IMR-90 (cell line): ENCODE measurements at regions not wholly inside any gene's neighbourhood (a gene's known extent, or its start where the extent isn't known, plus 50 kb on each side); places are given as distances from the start of the nearest gene placed in this dataset.

ENCODE experiments used
- ATAC-seq: fragments of 200-7000 bp; cut with Tn5 transposase; 2 replicates; pipeline ENCODE4 v1.9.1; 2020; ENCODE audit warnings: low read depth, mild to moderate bottlenecking, moderate library complexity
- BruUV-seq: library from RNA; stranded (reverse); fragments of 400-500 nt; replicated peaks from 2 replicates; lab custom pipeline; 2021; lab: Mats Ljungman, UMichigan
- CTCF ChIA-PET: fragments of 300-600 bp; formaldehyde crosslinking; extraction: SDS; loops from one replicate; lab custom pipeline; 2021; ENCODE audit warnings: antibody characterized with exemption; lab: Yijun Ruan, JAX
- POLR2A ChIA-PET: fragments of 300-600 bp; sonication (Branson Sonifier 250); formaldehyde crosslinking; loops from one replicate; lab custom pipeline; 2022; ENCODE audit warnings: antibody characterized with exemption; ENCODE audit not compliant: unreplicated experiment; lab: Charles Lee
- DNase-seq: peaks from one replicate; pipeline ENCODE4 v3.0.0; 2013
- H2AFZ ChIP-seq: replicated peaks from 2 replicates; pipeline ENCODE3; 2013; ENCODE audit warnings: low read length, mild to moderate bottlenecking; ENCODE audit not compliant: poor library complexity
- H2AK5ac ChIP-seq: 2 replicates; pipeline ENCODE4 v1.6.1; 2013; ENCODE audit warnings: low read depth, low read length, inconsistent platforms
- H2AK9ac ChIP-seq: replicated peaks from 2 replicates; pipeline ENCODE3; 2013; ENCODE audit warnings: mild to moderate bottlenecking, low read depth, low read length, moderate library complexity; ENCODE audit not compliant: poor library complexity
- H2BK120ac ChIP-seq: 2 replicates; pipeline ENCODE4 v1.6.1; 2013; ENCODE audit warnings: low read depth, low read length, inconsistent platforms
- H2BK15ac ChIP-seq: 3 replicates; pipeline ENCODE4 v1.6.1; 2013; ENCODE audit warnings: low read depth, low read length, inconsistent platforms
- H2BK20ac ChIP-seq: 2 replicates; pipeline ENCODE4 v1.6.1; 2013; ENCODE audit warnings: low read depth, mild to moderate bottlenecking, inconsistent platforms, low read length, moderate library complexity
- H2BK5ac ChIP-seq: 2 replicates; pipeline ENCODE4 v1.6.1; 2013; ENCODE audit warnings: mild to moderate bottlenecking, low read depth, low read length, inconsistent platforms; ENCODE audit not compliant: poor library complexity, severe bottlenecking
- H3K14ac ChIP-seq: replicated peaks from 2 replicates; pipeline ENCODE4 v1.6.1; 2013; ENCODE audit warnings: low read depth, low read length, inconsistent platforms
- H3K18ac ChIP-seq: 2 replicates; pipeline ENCODE4 v1.6.1; 2013; ENCODE audit warnings: low read depth, low read length, control low read depth
- H3K23ac ChIP-seq: 2 replicates; pipeline ENCODE4 v1.6.1; 2013; ENCODE audit warnings: low read depth, low read length, inconsistent platforms
- H3K27ac ChIP-seq: 2 replicates; pipeline ENCODE4 v1.5.1; 2013; ENCODE audit warnings: mild to moderate bottlenecking, control low read depth, low read length; ENCODE audit not compliant: insufficient read depth
- H3K27me3 ChIP-seq: 2 replicates; pipeline ENCODE4 v1.6.1; 2013; ENCODE audit warnings: low read length; ENCODE audit not compliant: control insufficient read depth, insufficient read depth
- H3K36me3 ChIP-seq: 2 replicates; pipeline ENCODE4 v1.6.1; 2013; ENCODE audit warnings: low read length, mixed read lengths; ENCODE audit not compliant: control insufficient read depth, insufficient read depth
- H3K4ac ChIP-seq: 2 replicates; pipeline ENCODE4 v1.6.1; 2013; ENCODE audit warnings: low read depth, low read length, inconsistent platforms
- H3K4me1 ChIP-seq: 2 replicates; pipeline ENCODE4 v1.6.1; 2013; ENCODE audit warnings: low read length, mixed read lengths; ENCODE audit not compliant: control insufficient read depth, insufficient read depth
- H3K4me2 ChIP-seq: 2 replicates; pipeline ENCODE4 v1.6.1; 2013; ENCODE audit warnings: low read depth, mild to moderate bottlenecking, control low read depth, low read length, moderate library complexity
- H3K4me3 ChIP-seq: 2 replicates; pipeline ENCODE4 v1.5.1; 2013; ENCODE audit warnings: low read depth, mild to moderate bottlenecking, control low read depth, low read length, moderate library complexity; ENCODE audit not compliant: insufficient read depth
- H3K56ac ChIP-seq: 2 replicates; pipeline ENCODE4 v1.6.1; 2013; ENCODE audit warnings: low read length, inconsistent platforms; ENCODE audit not compliant: insufficient read depth; ENCODE audit errors: extremely low read depth
- H3K79me1 ChIP-seq, 2 experiments: 2 replicates each; pipeline ENCODE4 v1.6.1; 2013; ENCODE audit warnings: low read length in 2 of 2, inconsistent platforms in 1 of 2, low read depth in 1 of 2
- H3K9ac ChIP-seq: 2 replicates; pipeline ENCODE4 v1.6.1; 2013; ENCODE audit warnings: low read depth, low read length, control low read depth
- H3K9me1 ChIP-seq: 2 replicates; pipeline ENCODE4 v1.6.1; 2013; ENCODE audit warnings: low read length, inconsistent platforms; ENCODE audit not compliant: insufficient read depth
- H3K9me3 ChIP-seq: 2 replicates; pipeline ENCODE4 v1.6.1; 2013; ENCODE audit warnings: low read length; ENCODE audit not compliant: control insufficient read depth, insufficient read depth
- H4K20me1 ChIP-seq: 2 replicates; pipeline ENCODE4 v1.6.1; 2013; ENCODE audit warnings: low read length, inconsistent platforms; ENCODE audit not compliant: insufficient read depth
- H4K5ac ChIP-seq: 2 replicates; pipeline ENCODE4 v1.6.1; 2013; ENCODE audit warnings: mild to moderate bottlenecking, low read depth, low read length, control low read depth
- H4K8ac ChIP-seq, 2 experiments: 2 replicates each; pipeline ENCODE4 v1.6.1; 2013; ENCODE audit warnings: low read depth in 2 of 2, low read length in 2 of 2, control low read depth in 1 of 2, inconsistent platforms in 1 of 2
- H4K91ac ChIP-seq: 2 replicates; pipeline ENCODE4 v1.6.1; 2013; ENCODE audit warnings: low read depth, low read length, inconsistent platforms; ENCODE audit not compliant: insufficient read depth
- BHLHE40 ChIP-seq: fragments of 150-350 bp; IDR thresholded peaks from 2 replicates; pipeline ENCODE4 v1.6.1; 2016; ENCODE audit warnings: mild to moderate bottlenecking, low read depth, low read length
- CEBPB ChIP-seq: IDR thresholded peaks from 2 replicates; pipeline ENCODE4 v1.6.1; 2012; ENCODE audit warnings: low read depth, low read length, improper control_type of control experiment
- CHD1 ChIP-seq: IDR thresholded peaks from 2 replicates; pipeline ENCODE4 v1.6.1; 2012; ENCODE audit warnings: low read depth, low read length, improper control_type of control experiment
- FOS ChIP-seq: fragments of 150-350 bp; IDR thresholded peaks from 2 replicates; pipeline ENCODE4 v1.6.1; 2016; ENCODE audit warnings: low read depth, low read length
- MAFK ChIP-seq: IDR thresholded peaks from 2 replicates; pipeline ENCODE4 v1.6.1; 2012; ENCODE audit warnings: low read depth, low read length, improper control_type of control experiment
- MAZ ChIP-seq: IDR thresholded peaks from 2 replicates; pipeline ENCODE4 v1.6.1; 2012; ENCODE audit warnings: low read depth, mild to moderate bottlenecking, low read length, improper control_type of control experiment, moderate library complexity, borderline replicate concordance
- MXI1 ChIP-seq: IDR thresholded peaks from 2 replicates; pipeline ENCODE4 v1.6.1; 2012; ENCODE audit warnings: low read depth, mild to moderate bottlenecking, low read length, moderate library complexity, borderline replicate concordance
- RAD21 ChIP-seq: IDR thresholded peaks from 2 replicates; pipeline ENCODE4 v1.6.1; 2012; ENCODE audit warnings: low read length, improper control_type of control experiment
- RCOR1 ChIP-seq: IDR thresholded peaks from 2 replicates; pipeline ENCODE4 v1.6.1; 2012; ENCODE audit warnings: mild to moderate bottlenecking, low read length, improper control_type of control experiment; ENCODE audit not compliant: insufficient replicate concordance
- RFX5 ChIP-seq: IDR thresholded peaks from 2 replicates; pipeline ENCODE4 v1.8.0; 2012; ENCODE audit warnings: low read depth, mild to moderate bottlenecking, low read length, moderate library complexity
- SMC3 ChIP-seq: fragments of 150-350 bp; IDR thresholded peaks from 2 replicates; pipeline ENCODE4 v1.6.1; 2016; ENCODE audit warnings: low read depth, mild to moderate bottlenecking, antibody characterized with exemption, low read length, moderate library complexity
- WGBS, 2 experiments: methylation state at CpG; one replicate each; pipeline versions ENCODE4 v1.1.5 to v1.1.7; 2013; ENCODE audit warnings: missing lambda C conversion rate in 2 of 2; ENCODE audit not compliant: insufficient read length in 1 of 2; ENCODE audit errors: extremely low coverage in 2 of 2; 5-methylcytosine and 5-hydroxymethylcytosine counted together
- dilution Hi-C: fragments of 300-500 bp; cut with HindIII; formaldehyde crosslinking; loops from one replicate; pipeline ENCODE4 v1.14.3; 2018; ENCODE audit warnings: low sequenced_read_pairs; ENCODE audit not compliant: unreplicated experiment
- in situ Hi-C: fragments of 300-500 bp; cut with MboI; formaldehyde crosslinking; loops from 3 replicates; pipeline ENCODE4 v1.14.3; 2019; ENCODE audit warnings: low sequenced_read_pairs, inconsistent platforms, mixed read lengths
- intact Hi-C: fragments of 100-400 bp; cut with micrococcal nuclease; formaldehyde crosslinking; loops from 2 replicates; pipeline ENCODE4 v1.10.0; 2022
- TF ChIP-seq, protein P1 (sequence below): conservative IDR thresholded peaks from 2 replicates; pipeline ENCODE4 v1.5.1; 2012; ENCODE audit warnings: mild to moderate bottlenecking, low read depth, low read length, improper control_type of control experiment

DNA sequence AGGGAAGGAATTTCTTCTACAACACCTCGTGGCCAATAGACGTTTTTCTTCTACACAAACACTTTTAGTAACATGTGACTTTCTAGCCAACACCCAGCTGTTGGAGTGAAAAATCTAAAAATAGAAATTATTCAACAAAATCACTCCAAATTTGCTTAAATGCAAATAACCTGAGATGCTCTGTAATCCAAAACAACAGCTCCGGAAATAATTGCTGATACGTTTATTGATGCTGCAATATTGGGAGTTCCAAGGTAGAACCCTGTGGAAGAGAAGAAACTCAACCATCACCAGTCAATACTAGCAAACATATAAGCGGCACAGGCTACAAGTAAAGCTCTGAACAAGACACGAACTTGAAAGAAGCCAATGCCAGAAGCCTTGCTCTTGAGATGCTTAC, 230.6 kb downstream of the ALDH8A1 start:
- Histone ChIP-seq H4K91ac (peak overlapping the region; percentile 80), H2AK5ac (peak overlapping the region; percentile 58; the same call in 1 of the 2 replicates), H3K56ac (no peak overlapping the region), H2AK9ac (no peak overlapping the region), H2BK15ac (peak overlapping the region; percentile 79; the same call in 1 of the 3 replicates), H2BK20ac (peak overlapping the region; percentile 65; the same call in 1 of the 2 replicates), H3K4me2 (no peak overlapping the region), H3K9ac (no peak overlapping the region), H3K4me1 (peaks cover 19% of the 10 kb centered on the region), H3K27me3 (no peaks in the 10 kb centered on the region), H3K23ac (0 out of 2 replicates have a peak overlapping the region, but pooled peaks have one; percentile 39), H3K27ac (peak overlapping the region; percentile 24; the same call in 1 of the 2 replicates), H4K5ac (peak overlapping the region; percentile 77), H3K79me1 (no peaks in the 10 kb centered on the region), H3K4ac (peak overlapping the region; percentile 62; the same call in 1 of the 2 replicates), H3K36me3 (no peaks in the 10 kb centered on the region), H3K14ac (peak overlapping the region; percentile 46; the same call in 1 of the 2 replicates), H2BK120ac (peak overlapping the region; percentile 14; the same call in 1 of the 2 replicates), H4K20me1 (no peaks in the 10 kb centered on the region), H2BK5ac (peak overlapping the region; percentile 14), H3K9me3 (no peaks in the 10 kb centered on the region), H3K4me3 (no peak overlapping the region), H4K8ac (peak overlapping the region in 1 of 2 experiments; percentile 10; a peak in 1 of 4 replicates), H3K18ac (peak overlapping the region; percentile 42), H2AFZ (no peak overlapping the region), H3K9me1 (peaks cover 3% of the 10 kb centered on the region; the same call in 1 of the 2 replicates)
- no TSS peak for BruUV-seq
- DNase-seq (no peak), ATAC-seq (no peak)
- no peak for TF ChIP-seq RFX5
- no peak for TF ChIP-seq MAFK
- no peak for TF ChIP-seq BHLHE40
- no peak for TF ChIP-seq RAD21
- TF ChIP-seq, protein P1, sequence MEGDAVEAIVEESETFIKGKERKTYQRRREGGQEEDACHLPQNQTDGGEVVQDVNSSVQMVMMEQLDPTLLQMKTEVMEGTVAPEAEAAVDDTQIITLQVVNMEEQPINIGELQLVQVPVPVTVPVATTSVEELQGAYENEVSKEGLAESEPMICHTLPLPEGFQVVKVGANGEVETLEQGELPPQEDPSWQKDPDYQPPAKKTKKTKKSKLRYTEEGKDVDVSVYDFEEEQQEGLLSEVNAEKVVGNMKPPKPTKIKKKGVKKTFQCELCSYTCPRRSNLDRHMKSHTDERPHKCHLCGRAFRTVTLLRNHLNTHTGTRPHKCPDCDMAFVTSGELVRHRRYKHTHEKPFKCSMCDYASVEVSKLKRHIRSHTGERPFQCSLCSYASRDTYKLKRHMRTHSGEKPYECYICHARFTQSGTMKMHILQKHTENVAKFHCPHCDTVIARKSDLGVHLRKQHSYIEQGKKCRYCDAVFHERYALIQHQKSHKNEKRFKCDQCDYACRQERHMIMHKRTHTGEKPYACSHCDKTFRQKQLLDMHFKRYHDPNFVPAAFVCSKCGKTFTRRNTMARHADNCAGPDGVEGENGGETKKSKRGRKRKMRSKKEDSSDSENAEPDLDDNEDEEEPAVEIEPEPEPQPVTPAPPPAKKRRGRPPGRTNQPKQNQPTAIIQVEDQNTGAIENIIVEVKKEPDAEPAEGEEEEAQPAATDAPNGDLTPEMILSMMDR = no peak
- TF ChIP-seq SMC3 = no peak
- TF ChIP-seq MXI1 = no peak
- TF ChIP-seq CHD1 = no peak
- TF ChIP-seq RCOR1 = no peak
- TF ChIP-seq MAZ = no peak
- no peak for TF ChIP-seq CEBPB
- TF ChIP-seq FOS = no peak
- POLR2A ChIA-PET = no interaction called here
- CTCF ChIA-PET = interaction anchor here (1.4 kb wide), 1 partner anchor 12 kb away, joined by 4 read pairs; no protein-coding TSS in a partner anchor
- no CpG with 5 or more reads among the region's 6 CpGs for WGBS, 2 experiments
- intact Hi-C loops (no loop called here), dilution Hi-C loops (no loop called here), in situ Hi-C loops (no loop called here)
